ENCODE measurements at regions not wholly inside any gene's neighbourhood (a gene's known extent, or its start where the extent isn't known, plus 50 kb on each side); places are given as distances from the start of the nearest gene placed in this dataset.

- Histone ChIP-seq H3K27me3 (ENCODE audit: insufficient read depth, low read length, poor library complexity, severe bottlenecking) (no peaks in the 10 kb centered on the region), H4K20me1 (ENCODE audit: insufficient read depth, low read length, poor library complexity, severe bottlenecking) (no peaks in the 10 kb centered on the region), H3K9me2 (replicated peaks; ENCODE audit: low read depth, low read length) (no peaks in the 10 kb centered on the region), H3K4me2 (ENCODE audit: low read depth, low read length, poor library complexity, severe bottlenecking) (peak overlapping the region; percentile 51), H3K9ac (ENCODE audit: low read depth, low read length, poor library complexity, severe bottlenecking) (peak overlapping the region; percentile 10), H3F3A (ENCODE audit: low read depth) (no peaks in the 10 kb centered on the region; the same call in 1 of the 2 replicates), H3K4me1 (ENCODE audit: insufficient read depth, low read length, poor library complexity, severe bottlenecking) (peaks cover 32% of the 10 kb centered on the region), H2AFZ (ENCODE audit: low read length) (peak overlapping the region; percentile 26), H3K79me2 (ENCODE audit: insufficient read depth, low read length) (no peaks in the 10 kb centered on the region), H3K9me3 (ENCODE audit: insufficient read depth, low read depth, low read length) (no peaks in the 10 kb centered on the region), H3K36me3 (ENCODE audit: insufficient read depth, low read length) (no peaks in the 10 kb centered on the region), H3K4me3 (ENCODE audit: low read length, poor library complexity, severe bottlenecking) (peak overlapping the region; percentile 16)
- TF ChIP-seq EZH2phosphoT487 (IDR thresholded peaks at IDR 0.05; ENCODE audit: borderline replicate concordance) (no peak), CTCF (conservative IDR thresholded peaks at IDR 0.05; ENCODE audit: low read length) (no peak)
These were observed 469.4 kb downstream of the RASEF start for GRCh38 chr9:82593501-82593900.

- H3K9me2 ChIP-seq (replicated peaks; ENCODE audit: low read depth, low read length): no peaks in the 10 kb centered on the region
- no peak overlapping the region for H3K4me3 ChIP-seq (ENCODE audit: low read length, poor library complexity, severe bottlenecking)
- H3F3A ChIP-seq (ENCODE audit: low read depth): no peaks in the 10 kb centered on the region; the same call in 1 of the 2 replicates
- H3K27me3 ChIP-seq (ENCODE audit: insufficient read depth, low read length, poor library complexity, severe bottlenecking): no peaks in the 10 kb centered on the region
- no peaks in the 10 kb centered on the region for H3K79me2 ChIP-seq (ENCODE audit: insufficient read depth, low read length)
- no peaks in the 10 kb centered on the region for H3K9me3 ChIP-seq (ENCODE audit: insufficient read depth, low read depth, low read length)
- H3K4me1 ChIP-seq (ENCODE audit: insufficient read depth, low read length, poor library complexity, severe bottlenecking): peaks cover 34% of the 10 kb centered on the region
- no peak overlapping the region for H3K4me2 ChIP-seq (ENCODE audit: low read depth, low read length, poor library complexity, severe bottlenecking)
- no peaks in the 10 kb centered on the region for H4K20me1 ChIP-seq (ENCODE audit: insufficient read depth, low read length, poor library complexity, severe bottlenecking)
- H2AFZ ChIP-seq (ENCODE audit: low read length): no peak overlapping the region
- no peaks in the 10 kb centered on the region for H3K36me3 ChIP-seq (ENCODE audit: insufficient read depth, low read length)
- TF ChIP-seq EZH2phosphoT487 (IDR thresholded peaks at IDR 0.05; ENCODE audit: borderline replicate concordance) (no peak), CTCF (conservative IDR thresholded peaks at IDR 0.05; ENCODE audit: low read length) (no peak)
- no peak overlapping the region for H3K9ac ChIP-seq (ENCODE audit: low read depth, low read length, poor library complexity, severe bottlenecking)
These were observed 465.4 kb downstream of the RASEF start for GRCh38 chr9:82597241-82598203.

GRCh38 chr9:82598241-82599039 lies 464.5 kb downstream of the RASEF start:
- H3K4me2 ChIP-seq (ENCODE audit: low read depth, low read length, poor library complexity, severe bottlenecking): no peak overlapping the region
- no peaks in the 10 kb centered on the region for H3K36me3 ChIP-seq (ENCODE audit: insufficient read depth, low read length)

More at GRCh38 chr9:82598241-82599039, 464.5 kb downstream of the RASEF start:
- H3K9ac ChIP-seq (ENCODE audit: low read depth, low read length, poor library complexity, severe bottlenecking): no peak overlapping the region
- no peaks in the 10 kb centered on the region for H3F3A ChIP-seq (ENCODE audit: low read depth)
- H3K27me3 ChIP-seq (ENCODE audit: insufficient read depth, low read length, poor library complexity, severe bottlenecking): no peaks in the 10 kb centered on the region
- H3K4me1 ChIP-seq (ENCODE audit: insufficient read depth, low read length, poor library complexity, severe bottlenecking): peaks cover 25% of the 10 kb centered on the region
- TF ChIP-seq CTCF (conservative IDR thresholded peaks at IDR 0.05; ENCODE audit: low read length): no peak
- TF ChIP-seq EZH2phosphoT487 (IDR thresholded peaks at IDR 0.05; ENCODE audit: borderline replicate concordance): no peak
- no peak overlapping the region for H3K4me3 ChIP-seq (ENCODE audit: low read length, poor library complexity, severe bottlenecking)
- H2AFZ ChIP-seq (ENCODE audit: low read length): 0 out of 2 replicates have a peak overlapping the region, but pooled peaks have one; percentile 1
- H4K20me1 ChIP-seq (ENCODE audit: insufficient read depth, low read length, poor library complexity, severe bottlenecking): no peaks in the 10 kb centered on the region
- no peaks in the 10 kb centered on the region for H3K9me2 ChIP-seq (replicated peaks; ENCODE audit: low read depth, low read length)
- H3K9me3 ChIP-seq (ENCODE audit: insufficient read depth, low read depth, low read length): no peaks in the 10 kb centered on the region
- no peaks in the 10 kb centered on the region for H3K79me2 ChIP-seq (ENCODE audit: insufficient read depth, low read length)

All from Loucy (cell line).